HG02870 (cell line): ENCODE measurements at regions not wholly inside any gene's neighbourhood (a gene's known extent, or its start where the extent isn't known, plus 50 kb on each side); places are given as distances from the start of the nearest gene placed in this dataset.

Experiments
- ATAC-seq: cut with Tn5 transposase; IDR thresholded peaks from one replicate; pipeline ENCODE4 v1.9.1; 2021; ENCODE audit warnings: mild to moderate bottlenecking, moderate library complexity; ENCODE audit not compliant: unreplicated experiment

DNA sequence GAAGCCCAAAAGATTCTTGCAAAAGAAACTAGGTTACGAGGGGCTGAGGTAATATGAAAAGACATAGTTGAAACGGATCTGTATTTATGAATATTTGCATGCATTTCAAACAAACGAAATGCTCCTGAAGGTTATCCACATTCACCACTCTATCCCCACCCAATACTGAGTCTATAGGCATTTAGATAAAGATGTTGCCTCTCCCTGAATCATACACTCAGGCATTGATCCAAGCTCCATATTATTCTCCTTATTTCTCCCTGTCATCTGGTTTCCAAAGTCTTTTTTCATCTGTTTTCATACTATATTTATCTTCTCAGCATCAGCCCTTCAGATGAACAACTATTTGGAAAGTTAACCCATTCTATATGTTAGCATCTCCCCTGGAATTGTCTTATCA is 492.5 kb upstream of the TGFBR2 start:
- no peak for ATAC-seq

DNA sequence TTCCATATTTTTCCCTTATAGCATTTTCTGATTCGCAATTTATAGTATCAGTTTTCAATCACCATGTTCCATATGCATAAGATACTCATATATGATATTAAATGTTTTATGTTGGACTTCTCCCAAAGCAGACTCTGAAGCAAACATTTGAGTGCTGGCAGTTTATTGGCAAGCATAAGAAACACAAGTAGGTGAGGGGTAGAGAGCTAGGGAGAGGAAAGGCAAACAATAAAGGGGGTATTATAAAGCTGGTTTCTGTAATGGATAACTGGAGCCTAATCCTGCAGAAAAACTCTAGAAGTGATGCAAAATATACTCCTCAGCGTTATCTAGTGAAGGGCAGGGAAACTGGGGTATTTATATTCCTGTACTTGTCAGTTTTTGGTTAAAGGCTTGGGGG is 491.5 kb upstream of the TGFBR2 start:
- ATAC-seq, result no peak

DNA sequence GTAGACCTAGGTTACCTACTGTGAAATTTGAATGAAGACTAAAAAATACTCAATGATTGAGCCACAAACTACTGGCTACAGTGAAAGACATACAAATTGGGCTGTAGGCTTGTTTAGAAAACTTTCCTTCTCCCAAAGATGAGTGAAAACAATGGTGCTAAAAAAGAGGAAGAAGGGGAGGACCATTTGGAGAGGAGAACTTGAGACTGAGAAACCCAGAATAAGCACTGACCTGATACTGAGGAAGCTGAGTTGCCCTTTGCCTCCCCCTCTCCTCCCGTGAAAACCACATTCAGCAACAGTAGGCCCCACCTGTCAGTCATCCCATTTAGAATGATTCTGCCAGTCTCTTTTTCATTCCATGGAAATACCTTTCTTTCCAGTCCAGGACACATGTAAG is 484.0 kb upstream of the TGFBR2 start:
- ATAC-seq, result no peak

DNA sequence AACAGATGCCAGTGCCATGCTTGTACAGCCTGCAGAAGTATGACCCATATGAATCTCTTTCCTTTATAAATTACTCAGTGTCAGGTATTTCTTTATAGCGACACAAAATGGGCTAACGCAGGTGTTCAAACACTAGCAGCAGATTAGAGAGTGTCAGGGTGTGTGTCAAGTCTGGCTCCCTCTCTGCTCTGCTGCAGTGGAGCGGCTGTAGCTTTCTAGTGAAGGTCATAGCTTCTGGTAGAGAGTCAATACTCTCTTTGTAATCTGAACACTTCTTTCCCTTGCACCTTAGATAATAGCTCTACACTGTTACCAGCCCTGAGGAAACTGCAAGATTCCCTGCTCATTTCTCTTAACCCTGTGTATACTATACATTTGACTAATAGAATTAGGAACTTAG is 483.2 kb upstream of the TGFBR2 start:
- ATAC-seq, result no peak

DNA sequence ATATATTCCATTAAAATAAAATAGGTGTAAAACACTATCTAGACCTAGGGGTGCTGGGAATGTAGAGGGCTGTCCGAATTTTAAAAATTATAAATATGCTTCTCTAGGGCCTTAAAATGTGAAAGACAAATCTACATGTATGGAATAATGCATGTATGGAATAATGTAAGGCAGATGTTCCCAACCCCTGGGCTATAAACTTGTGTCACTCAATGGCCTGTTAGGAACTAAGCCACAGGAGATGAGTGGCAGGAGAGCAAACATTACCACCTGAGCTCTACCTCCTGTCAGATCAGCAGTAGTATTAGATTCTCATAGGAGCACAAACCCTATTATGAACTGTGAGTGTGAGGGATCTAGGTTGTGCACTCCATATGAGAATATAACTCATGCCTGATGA is 482.6 kb upstream of the TGFBR2 start:
- ATAC-seq, result no peak

DNA sequence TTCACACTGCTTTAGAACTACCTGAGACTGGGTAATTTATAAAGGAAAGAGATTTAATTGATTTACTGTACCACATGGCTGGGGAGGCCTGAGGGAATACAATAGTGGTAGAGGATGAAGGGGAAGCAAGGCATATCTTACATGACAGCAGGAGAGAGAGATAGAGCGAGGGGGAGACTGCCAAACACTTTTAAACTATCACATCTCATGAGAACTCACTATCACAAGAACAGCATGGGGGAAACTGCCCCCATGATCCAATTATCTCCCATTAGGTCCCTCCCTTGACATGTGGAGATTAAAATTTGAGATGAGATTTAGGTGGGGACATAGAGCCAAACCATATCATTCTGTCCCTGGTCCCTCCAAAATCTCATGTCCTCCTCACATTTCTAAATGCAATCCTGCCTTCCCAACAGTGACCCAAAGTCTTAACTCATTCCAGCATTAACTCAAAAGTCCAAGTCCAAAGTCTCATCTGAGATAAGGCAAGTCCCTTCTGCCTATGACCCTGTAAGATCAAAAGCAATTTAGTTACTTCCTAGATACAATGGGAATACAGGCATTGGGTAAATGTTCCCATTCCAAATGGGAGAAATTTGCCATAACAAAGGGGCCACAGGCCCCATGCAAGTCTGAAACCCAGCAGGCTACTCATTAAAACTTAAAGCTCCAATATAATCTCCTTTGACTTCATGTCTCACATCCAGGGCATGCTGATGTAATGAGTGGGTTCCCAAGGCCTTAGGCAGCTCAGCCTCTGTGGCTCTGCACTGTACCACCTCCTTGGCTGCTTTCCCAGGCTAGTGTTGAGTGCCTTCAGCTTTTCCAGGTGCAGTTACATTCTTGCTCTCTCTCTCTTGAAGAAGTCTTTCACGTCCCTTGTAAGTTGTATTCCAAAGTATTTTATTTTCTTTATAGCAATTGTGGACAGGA is 481.7 kb upstream of the TGFBR2 start:
- no peak for ATAC-seq

DNA sequence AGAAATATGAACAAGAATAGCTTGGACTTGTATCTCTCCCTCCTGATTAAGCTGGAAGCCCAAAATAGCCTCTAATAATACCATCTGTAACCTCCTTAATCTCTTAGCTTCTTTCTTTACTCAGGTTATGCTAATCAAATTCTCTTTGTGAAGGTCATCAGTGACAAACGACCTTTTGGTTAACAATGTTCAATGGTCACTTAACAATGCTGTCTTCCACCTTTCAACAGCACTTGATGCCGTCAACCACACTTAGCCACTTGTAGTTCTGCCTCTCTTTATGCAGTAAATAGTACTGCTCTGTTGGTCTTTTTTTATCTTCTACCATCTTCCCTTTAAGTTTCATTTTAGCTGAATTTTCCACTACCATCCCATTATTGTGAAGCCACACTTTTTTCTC is 476.6 kb upstream of the TGFBR2 start:
- ATAC-seq, result no peak

DNA sequence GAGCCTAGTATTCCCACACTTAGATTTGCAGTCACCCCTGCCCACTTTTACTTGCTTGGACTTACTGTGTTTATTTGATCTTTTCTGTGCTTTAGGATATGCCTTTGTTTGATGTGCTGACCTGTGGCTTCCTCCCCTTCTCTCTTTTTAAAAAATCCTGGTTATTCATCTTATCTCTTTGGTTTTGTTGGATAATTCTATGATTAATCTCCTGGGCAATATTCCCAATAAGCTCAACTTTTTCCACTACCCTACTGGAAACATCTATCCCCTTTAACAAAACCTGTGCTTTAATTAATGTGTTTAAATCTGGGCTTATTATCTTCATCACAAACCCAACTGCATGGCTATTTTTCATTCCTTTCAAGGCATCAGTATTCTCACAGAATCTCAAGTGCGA is 476.0 kb upstream of the TGFBR2 start:
- no peak for ATAC-seq

DNA sequence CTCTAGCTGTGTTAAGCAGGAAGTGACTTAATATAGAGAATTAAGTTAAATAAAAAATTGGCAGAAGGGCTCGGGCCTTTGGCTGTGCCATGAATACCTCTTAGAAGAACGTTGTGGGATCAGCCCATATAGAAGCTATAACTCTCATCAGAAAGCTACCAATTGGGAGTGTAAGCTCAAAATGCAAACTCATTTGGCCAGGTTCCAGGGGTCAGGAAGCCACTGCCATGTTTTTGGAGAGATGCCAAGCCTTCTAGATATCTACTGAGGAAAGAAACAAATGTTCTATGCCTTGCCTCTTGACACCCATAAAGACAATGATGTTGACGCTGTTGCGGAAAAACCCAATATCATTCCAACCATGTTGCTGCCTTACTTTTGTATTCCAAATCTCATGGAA is 475.2 kb upstream of the TGFBR2 start:
- no peak for ATAC-seq

DNA sequence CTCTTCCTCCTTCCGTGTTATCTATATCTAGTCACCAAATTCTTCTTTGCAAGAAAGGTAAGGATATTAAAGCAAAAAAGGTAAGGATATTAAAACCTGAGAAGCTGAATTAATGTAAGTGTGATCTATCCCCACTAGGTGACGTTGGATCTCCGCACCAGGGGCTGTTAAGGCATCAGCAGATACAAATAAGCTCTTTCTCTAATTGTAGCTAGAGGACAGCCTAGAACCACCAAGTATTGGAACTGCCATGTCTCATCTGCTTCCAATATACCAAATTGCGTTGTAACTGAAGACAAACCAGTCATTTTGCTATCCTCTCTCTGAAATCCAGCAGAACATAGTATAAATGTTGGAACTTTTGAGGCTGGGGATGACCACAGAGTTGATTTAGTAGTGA is 471.2 kb upstream of the TGFBR2 start:
- ATAC-seq, result no peak

DNA sequence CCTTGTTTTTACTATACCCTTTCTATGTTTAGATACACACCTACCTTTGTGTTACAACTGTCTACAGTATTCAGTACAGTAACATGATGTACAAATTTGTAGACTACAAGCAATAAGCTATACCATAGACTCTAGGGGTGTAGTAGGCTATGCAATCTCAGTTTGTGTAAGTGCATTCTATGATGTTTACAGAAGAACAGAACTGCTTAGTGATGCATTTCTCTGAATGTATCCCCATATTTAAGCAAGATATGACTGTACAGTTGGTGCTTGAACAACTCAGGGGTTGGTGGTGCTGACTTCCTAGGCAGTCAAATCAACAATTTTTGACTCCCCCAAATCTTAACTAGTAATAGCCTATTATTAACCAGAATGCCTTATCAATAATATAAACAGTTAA is 467.1 kb upstream of the TGFBR2 start:
- no peak for ATAC-seq

DNA sequence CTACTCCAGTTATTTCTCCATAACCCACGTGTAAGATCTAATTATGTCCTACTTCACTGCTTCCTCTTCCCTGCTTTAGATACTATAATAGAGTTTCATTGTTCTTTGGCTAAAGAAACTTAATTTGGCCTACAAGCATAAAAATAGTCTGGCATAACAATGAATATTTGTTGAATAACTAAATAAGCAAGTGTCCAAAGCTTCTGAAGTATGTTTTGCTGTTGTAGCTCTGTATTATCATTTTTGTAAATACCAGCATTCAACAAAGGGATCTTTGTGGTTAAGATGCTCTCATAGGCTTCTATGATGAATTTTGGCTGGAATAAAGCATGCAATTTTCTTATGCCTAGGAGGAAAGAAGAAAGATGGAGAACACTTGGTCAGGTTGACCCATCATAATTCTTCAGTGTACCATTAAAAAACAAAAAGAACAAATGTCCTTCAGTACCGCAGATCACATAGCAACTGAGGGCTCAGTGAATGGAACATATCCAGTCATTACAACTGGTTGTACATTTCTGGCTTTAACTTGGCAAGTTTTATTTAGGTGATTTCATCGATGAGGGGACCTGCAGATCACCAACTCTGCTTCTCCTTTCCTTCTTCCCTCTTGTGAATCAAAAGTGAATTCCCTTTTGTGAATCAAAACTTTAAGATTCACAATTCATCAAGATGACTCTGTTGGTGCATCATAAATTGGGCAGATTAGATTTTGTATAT is 465.9 kb upstream of the TGFBR2 start:
- ATAC-seq, result no peak

DNA sequence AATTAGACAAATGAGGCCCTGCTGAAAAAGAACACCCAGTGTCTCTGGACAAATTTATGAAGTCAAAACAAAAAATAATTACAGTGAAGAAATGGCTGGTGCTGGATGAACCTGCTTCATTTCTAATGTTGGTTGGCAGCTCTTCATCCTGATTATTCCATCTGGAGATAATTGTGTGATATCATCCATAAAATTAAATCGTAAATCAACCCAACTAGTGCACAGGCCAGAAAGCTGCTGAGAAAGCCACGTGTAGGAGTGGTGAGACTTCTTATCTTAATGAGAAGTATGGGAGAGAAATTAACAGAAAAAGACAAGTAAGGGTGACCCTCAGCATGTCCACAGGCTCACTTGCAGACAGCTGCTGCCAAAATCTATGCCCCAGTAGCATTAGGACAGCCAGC is 465.2 kb upstream of the TGFBR2 start:
- no peak for ATAC-seq

DNA sequence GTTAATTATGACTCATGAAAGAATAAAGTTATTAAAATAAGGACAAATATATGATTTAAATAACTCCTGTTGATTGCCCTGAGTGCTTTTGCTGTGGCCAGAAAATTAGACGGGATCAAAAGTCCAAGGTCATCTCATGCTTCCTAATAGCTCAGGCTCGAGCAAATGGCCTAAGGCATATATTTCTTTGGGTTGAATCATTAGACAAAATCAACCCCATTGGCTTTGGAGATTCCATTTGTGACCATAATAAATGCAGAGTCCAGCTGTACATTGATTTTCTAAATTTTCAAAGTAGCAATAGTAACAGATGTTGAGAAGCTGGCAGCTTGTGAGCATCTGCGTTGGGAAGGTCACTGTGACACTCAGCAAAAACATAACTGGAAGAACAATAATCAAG is 464.5 kb upstream of the TGFBR2 start:
- ATAC-seq, result no peak

DNA sequence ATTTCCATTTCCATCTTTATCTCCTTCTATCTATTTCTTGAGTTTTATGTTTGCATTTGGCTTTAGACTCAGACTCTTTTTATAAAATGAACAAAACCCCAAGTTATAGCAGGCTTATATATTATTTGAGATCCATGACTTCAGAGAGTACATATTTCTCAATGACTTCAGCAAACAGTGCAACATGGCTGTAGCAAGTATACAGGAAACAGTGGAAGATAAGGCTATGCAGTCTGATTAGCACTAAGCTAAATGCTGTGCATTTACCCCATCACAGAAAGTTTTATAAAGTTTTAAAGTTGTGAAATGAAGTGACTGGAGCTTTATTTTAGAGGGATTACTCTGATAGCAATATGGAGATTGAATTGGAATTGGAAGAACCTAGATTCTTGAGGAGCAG is 463.5 kb upstream of the TGFBR2 start:
- no peak for ATAC-seq

DNA sequence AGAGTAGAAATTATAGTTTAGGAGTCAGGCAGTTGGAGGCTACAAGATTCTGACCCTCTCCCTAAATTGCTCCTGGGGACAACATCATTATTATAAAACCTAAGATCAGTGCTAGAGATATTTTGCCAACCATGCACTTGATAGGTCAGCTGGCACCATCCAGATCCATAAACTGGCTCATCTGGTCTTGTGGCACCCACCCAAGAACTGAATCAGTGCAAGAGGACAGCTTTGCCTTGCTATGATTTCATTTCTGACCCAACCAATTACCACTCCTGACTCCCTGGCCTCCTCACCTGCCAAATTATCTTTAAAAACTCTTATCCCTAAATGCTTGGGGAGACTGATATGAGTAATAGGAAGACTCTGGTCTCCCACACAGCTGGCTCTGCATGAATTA is 461.1 kb upstream of the TGFBR2 start:
- no peak for ATAC-seq

DNA sequence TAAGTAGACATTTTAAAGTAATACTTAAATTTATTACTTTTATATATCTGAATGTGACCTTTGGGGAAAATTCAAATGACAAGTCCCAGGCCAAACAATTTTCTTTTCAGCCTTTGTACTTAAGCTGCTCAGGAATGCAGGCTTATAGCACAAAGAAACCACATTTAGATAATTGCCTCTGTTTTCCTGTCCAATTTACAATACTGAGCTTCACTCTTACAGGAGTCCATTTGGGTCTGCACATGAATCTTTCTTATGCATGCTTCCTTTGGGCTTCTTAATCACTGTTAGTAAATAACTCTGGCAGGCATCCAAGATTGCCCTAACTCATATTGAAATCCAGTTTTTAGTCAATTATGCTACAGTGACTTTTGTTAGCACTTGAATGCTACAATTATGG is 459.4 kb upstream of the TGFBR2 start:
- ATAC-seq, result no peak

DNA sequence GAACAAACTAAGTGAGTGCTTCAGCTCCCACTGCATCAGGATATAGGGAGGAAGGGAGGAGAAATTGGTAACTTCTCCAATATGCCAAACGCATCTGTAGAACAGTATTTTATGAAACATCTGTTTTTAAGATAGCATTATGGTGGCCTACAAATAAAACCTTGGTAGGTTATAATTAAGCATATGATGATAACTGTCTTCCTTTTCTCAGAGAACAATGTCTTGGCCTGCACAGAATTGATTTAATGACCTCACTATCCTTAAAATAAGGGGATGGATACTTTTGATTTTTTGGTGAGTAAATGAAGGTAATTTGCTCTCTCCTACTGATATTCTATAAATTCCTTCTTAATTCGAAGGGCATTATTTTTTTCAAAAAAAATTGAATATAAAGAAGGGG is 451.5 kb upstream of the TGFBR2 start:
- no peak for ATAC-seq

DNA sequence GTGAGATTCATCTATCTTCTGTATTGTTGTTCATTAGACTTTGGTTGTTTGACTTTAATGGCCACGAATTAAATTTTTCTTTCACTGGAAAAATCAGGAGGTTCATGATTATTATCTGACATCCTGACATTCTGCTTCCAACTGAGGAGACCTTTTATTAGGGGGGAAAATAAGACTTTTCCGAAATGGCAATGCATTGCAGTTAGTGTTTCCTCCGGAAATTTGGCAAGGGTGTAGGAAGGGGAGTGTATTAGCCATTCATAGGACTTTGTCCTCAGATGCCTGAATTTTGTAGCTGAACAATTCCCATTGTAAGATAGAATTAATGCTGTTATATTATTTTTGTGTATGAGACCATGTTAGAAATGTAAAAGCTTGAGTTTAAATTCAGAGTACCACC is 450.6 kb upstream of the TGFBR2 start:
- no peak for ATAC-seq

DNA sequence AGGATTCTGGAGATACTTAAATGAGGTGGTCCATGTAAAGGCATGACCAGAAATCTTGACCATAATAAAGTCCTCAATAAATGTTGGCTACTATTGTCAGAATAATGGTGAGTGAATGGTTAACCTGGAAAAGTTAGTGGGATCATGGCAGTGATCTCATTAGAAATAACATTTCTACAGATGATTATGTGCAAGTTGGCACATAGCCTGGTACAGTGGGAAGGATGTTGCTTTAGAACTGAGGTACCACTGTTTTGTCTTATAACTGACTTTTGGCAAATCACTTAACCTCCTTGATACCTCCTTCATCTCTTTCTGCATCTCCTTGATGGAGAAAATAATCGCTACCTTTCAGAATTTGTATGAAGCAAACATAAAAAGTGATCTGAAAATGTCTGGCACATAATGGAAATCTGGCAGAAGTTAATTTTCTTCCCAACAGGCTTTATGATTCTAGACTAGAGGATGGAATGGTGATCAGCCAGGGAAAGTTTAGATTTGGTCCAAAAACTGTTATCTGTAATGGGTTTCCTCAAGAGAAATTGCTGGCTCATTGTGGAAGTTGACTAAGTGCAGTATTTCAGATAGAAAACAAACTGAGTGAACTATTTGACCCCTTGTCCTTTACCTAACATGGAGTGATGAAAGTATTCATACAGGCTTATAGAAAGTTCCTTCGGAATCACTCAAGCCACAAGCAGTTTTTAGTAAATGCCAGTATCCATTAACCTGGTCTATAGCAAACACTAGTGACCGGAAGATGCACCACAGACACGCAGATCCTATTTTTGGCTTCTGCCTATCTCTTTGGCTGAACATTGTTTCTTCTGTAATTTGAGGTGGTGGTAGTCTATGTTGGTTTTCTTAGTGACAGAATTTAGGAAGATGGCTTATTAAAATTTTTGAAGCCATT is 449.6 kb upstream of the TGFBR2 start:
- ATAC-seq, result no peak

DNA sequence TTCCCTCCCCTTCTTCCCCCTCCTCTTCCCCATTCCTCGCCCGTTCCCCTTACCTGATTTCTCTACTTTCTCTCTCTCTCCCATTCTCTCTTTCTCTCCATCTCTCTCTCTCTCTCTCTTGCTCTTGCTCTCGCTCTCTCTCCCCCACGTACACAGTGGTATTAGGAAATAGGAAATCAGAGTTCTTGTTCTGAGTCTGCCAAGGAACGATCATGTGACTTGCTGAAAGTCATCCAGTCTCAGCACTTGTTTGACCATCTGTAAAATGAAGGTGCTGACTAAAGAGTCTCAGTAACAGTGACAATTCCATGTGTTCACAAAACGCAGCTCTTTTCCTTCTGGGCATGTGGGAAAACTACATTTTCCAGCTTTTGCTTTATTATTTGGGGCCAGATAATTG is 445.0 kb upstream of the TGFBR2 start:
- no peak for ATAC-seq
